Neural crest cell (in vitro differentiated cells): ENCODE measurements at regions not wholly inside any gene's neighbourhood (a gene's known extent, or its start where the extent isn't known, plus 50 kb on each side); places are given as distances from the start of the nearest gene placed in this dataset.

Experiments
- DNase-seq: peaks from one replicate; pipeline ENCODE4 v3.0.0; 2021; ENCODE audit warnings: low read depth, mixed read lengths, low spot score
- H3K27ac Mint-ChIP-seq: one replicate; pipeline ENCODE4 v1.8.0; 2021; ENCODE audit warnings: mild to moderate bottlenecking, mixed read lengths; ENCODE audit not compliant: unreplicated experiment
- H3K27me3 Mint-ChIP-seq: 2 replicates; pipeline ENCODE4 v1.8.0; 2021; ENCODE audit warnings: low read depth, mild to moderate bottlenecking, mixed read lengths
- H3K36me3 Mint-ChIP-seq: 2 replicates; pipeline ENCODE4 v1.8.0; 2021; ENCODE audit warnings: low read depth, mild to moderate bottlenecking, mixed read lengths
- H3K4me1 Mint-ChIP-seq: 2 replicates; pipeline ENCODE4 v1.8.0; 2021; ENCODE audit warnings: mixed read lengths
- H3K4me3 Mint-ChIP-seq: one replicate; pipeline ENCODE4 v1.8.0; 2021; ENCODE audit warnings: mild to moderate bottlenecking, mixed read lengths
- H3K9me3 Mint-ChIP-seq: 2 replicates; pipeline ENCODE4 v1.8.0; 2021; ENCODE audit warnings: mixed read lengths
- CTCF ChIP-seq: fragments of 200-600 bp; sonication (generic); conservative IDR thresholded peaks from 2 replicates; pipeline ENCODE4 v1.5.0; 2021; ENCODE audit warnings: antibody characterized with exemption, mild to moderate bottlenecking

- peaks cover under 1% of the 10 kb centered on the region for H3K9me3 Mint-ChIP-seq
- H3K4me1 Mint-ChIP-seq, result peaks cover 21% of the 10 kb centered on the region
- H3K27ac Mint-ChIP-seq, result no peak overlapping the region
- no peak for TF ChIP-seq CTCF
- no peak for DNase-seq
- H3K36me3 Mint-ChIP-seq, result no peaks in the 10 kb centered on the region
- H3K27me3 Mint-ChIP-seq, result no peaks in the 10 kb centered on the region
- H3K4me3 Mint-ChIP-seq, result no peak overlapping the region
Measured at GRCh38 chrX:10831716-10832502, 211.5 kb upstream of the MID1 start.

GRCh38 chrX:10833299-10834169 is 213.1 kb upstream of the MID1 start:
- TF ChIP-seq CTCF, result no peak
- peak overlapping the region; percentile 76 for H3K4me3 Mint-ChIP-seq

DNA sequence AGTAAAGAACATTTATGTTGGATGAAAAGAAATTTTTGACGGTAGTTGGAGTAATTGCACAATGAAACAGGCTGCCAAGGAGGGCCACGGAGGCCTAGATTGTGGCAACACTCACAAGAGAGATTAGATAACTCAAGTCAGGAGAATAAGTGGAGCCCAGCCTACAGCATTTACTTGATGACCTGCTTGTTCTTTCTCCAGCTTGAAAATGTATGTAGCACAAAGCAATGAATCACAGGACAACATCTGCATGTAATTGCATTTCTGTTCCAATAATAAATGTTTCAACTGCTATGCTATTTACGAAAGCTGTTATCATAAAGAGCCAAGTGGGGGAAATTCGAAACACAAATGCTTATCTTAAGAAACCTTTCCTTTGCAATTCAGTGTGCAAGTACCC is 221.2 kb upstream of the MID1 start:
- Mint-ChIP-seq H3K4me3 (no peak overlapping the region), H3K36me3 (no peaks in the 10 kb centered on the region), H3K27me3 (no peaks in the 10 kb centered on the region), H3K9me3 (peaks cover 11% of the 10 kb centered on the region), H3K4me1 (no peaks in the 10 kb centered on the region), H3K27ac (no peak overlapping the region)
- no peak for DNase-seq
- TF ChIP-seq CTCF, result no peak

More at GRCh38 chrX:10833299-10834169, 213.1 kb upstream of the MID1 start:
- Mint-ChIP-seq H3K27me3 (no peaks in the 10 kb centered on the region), H3K9me3 (no peaks in the 10 kb centered on the region), H3K36me3 (no peaks in the 10 kb centered on the region), H3K4me1 (peaks cover 21% of the 10 kb centered on the region), H3K27ac (peak overlapping the region; percentile 62)
- DNase-seq, result peak; percentile 2

DNA sequence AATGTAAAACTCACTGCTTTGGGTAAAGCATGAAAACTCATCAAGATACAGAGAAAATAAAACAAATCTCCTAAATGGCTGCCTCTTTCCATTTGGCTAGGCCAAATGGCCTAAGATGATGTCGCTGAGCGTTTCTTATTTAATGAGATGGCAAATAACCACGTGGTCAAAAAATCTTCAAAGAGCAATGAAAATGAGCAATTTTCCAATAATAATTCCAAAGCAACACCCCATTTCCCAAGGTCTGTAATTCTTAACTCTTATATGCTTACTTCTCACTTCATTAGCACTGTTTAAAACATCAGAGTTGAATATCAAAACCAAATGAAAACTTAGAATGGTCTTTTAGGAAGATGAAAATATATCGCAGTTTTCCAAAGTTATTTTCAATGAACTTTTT is 222.3 kb upstream of the MID1 start:
- Mint-ChIP-seq H3K27ac (no peak overlapping the region), H3K36me3 (no peaks in the 10 kb centered on the region), H3K9me3 (peaks cover 11% of the 10 kb centered on the region), H3K4me3 (no peak overlapping the region), H3K4me1 (no peaks in the 10 kb centered on the region), H3K27me3 (no peaks in the 10 kb centered on the region)
- DNase-seq, result no peak
- no peak for TF ChIP-seq CTCF

DNA sequence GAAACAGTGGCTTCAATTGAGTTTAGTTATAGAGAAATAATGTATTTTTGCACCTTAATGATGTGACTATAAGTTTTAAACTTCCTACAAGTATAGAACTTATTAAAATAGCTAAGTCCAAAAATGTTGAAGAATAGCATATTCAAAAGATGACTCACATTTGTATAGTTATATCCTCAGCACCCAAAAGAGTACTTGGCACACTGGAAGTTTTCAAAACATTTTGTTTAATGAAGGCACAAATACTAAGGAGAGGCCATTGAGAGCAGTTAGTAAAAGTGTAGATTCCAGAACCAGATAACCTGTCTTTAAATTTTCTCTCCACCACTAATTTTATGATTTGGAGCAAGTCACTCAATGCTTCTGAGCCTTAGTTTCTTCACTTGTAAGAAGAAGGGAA is 226.9 kb upstream of the MID1 start:
- peaks cover 6% of the 10 kb centered on the region for H3K9me3 Mint-ChIP-seq
- no peak for DNase-seq
- no peaks in the 10 kb centered on the region for H3K36me3 Mint-ChIP-seq
- no peak overlapping the region for H3K4me3 Mint-ChIP-seq
- H3K27me3 Mint-ChIP-seq, result no peaks in the 10 kb centered on the region
- no peaks in the 10 kb centered on the region for H3K4me1 Mint-ChIP-seq
- no peak for TF ChIP-seq CTCF
- H3K27ac Mint-ChIP-seq, result no peak overlapping the region
